ENCODE measurements at regions not wholly inside any gene's neighbourhood (a gene's known extent, or its start where the extent isn't known, plus 50 kb on each side); places are given as distances from the start of the nearest gene placed in this dataset.

DNA sequence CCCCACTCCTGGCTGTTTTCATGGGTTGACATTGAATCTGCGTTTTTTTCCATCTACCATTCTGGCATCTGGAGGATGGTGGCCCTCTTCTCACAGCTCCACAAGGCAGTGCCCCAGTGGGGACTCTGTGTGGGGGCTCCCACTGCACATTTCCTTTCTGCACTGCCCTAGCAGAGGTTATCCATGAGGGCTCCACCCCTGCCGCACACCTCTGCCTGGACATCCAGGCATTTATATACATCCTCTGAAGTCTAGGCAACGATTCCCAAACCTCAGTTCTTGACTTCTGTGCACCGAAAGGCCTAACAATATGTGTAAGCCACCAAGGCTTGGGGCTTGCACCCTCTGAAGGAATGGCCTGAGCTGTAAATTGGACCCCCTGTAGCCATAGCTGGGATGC is 147.9 kb upstream of the FMN2 start:
- TF ChIP-seq, protein P1, sequence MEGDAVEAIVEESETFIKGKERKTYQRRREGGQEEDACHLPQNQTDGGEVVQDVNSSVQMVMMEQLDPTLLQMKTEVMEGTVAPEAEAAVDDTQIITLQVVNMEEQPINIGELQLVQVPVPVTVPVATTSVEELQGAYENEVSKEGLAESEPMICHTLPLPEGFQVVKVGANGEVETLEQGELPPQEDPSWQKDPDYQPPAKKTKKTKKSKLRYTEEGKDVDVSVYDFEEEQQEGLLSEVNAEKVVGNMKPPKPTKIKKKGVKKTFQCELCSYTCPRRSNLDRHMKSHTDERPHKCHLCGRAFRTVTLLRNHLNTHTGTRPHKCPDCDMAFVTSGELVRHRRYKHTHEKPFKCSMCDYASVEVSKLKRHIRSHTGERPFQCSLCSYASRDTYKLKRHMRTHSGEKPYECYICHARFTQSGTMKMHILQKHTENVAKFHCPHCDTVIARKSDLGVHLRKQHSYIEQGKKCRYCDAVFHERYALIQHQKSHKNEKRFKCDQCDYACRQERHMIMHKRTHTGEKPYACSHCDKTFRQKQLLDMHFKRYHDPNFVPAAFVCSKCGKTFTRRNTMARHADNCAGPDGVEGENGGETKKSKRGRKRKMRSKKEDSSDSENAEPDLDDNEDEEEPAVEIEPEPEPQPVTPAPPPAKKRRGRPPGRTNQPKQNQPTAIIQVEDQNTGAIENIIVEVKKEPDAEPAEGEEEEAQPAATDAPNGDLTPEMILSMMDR (IDR thresholded peaks at IDR 0.05): no peak
- Histone ChIP-seq H3K9me3 (no peaks in the 10 kb centered on the region), H3K4me3 (no peak overlapping the region), H3K27ac (no peak overlapping the region), H3K4me1 (no peaks in the 10 kb centered on the region), H3K36me3 (no peaks in the 10 kb centered on the region), H3K27me3 (no peaks in the 10 kb centered on the region), H3K9ac (ENCODE audit: low read depth in 2 of 2, low read length in 2 of 2) (no peak overlapping the region)
- intact Hi-C loops (cut with DNase I): no loop called here
- no peak for DNase-seq

DNA sequence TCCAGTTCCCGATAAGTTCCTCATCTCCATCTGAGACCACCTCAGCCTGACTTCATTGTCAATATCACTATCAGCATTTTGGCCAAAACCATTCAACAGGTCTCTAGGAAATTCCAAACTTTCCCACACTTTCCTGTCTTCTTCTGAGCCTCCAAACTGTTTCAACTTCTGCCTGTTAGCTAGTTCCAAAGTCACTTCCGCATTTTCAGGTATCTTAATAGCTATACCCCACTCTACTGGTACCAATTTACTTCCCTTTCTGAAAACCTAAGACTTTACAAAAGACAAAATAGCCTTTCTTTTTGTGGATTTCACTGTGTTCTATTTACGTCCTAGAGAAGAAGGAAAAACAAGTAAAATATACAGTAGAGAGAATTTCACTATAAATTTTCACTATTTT is 147.0 kb upstream of the FMN2 start:
- intact Hi-C loops (cut with DNase I): no loop called here
- H3K27ac ChIP-seq: no peak overlapping the region
- TF ChIP-seq, protein P1 (IDR thresholded peaks at IDR 0.05): no peak
- H3K4me1 ChIP-seq: no peaks in the 10 kb centered on the region
- H3K36me3 ChIP-seq: no peaks in the 10 kb centered on the region
- H3K27me3 ChIP-seq: no peaks in the 10 kb centered on the region
- no peak for DNase-seq
- H3K4me3 ChIP-seq: no peak overlapping the region
- no peaks in the 10 kb centered on the region for H3K9me3 ChIP-seq
- no peak overlapping the region for H3K9ac ChIP-seq (ENCODE audit: low read depth in 2 of 2, low read length in 2 of 2)

DNA sequence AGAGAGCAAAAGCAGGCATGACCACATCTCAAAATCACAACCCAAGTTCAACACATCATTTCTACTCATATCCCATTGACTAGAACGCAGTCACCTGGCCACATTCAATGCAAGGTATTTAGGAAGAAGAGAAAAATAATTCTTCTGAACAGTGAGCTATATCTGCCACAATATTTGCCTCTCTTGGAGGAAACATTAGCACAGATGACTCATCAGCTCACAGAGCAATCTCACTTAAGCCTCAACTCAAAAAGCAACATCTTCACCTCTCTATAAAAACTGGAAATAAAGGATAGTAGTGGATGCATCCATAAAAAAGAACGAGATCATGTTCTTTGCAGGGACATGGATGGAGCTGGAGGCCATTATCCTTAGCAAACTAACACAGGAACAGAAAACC is 143.9 kb upstream of the FMN2 start:
- H3K4me1 ChIP-seq: no peaks in the 10 kb centered on the region
- H3K9me3 ChIP-seq: no peaks in the 10 kb centered on the region
- H3K4me3 ChIP-seq: no peak overlapping the region
- no peak overlapping the region for H3K27ac ChIP-seq
- no peak overlapping the region for H3K9ac ChIP-seq (ENCODE audit: low read depth in 2 of 2, low read length in 2 of 2)
- no peak for DNase-seq
- no peaks in the 10 kb centered on the region for H3K27me3 ChIP-seq
- TF ChIP-seq, protein P1 (IDR thresholded peaks at IDR 0.05): no peak
- intact Hi-C loops (cut with DNase I): no loop called here
- no peaks in the 10 kb centered on the region for H3K36me3 ChIP-seq

DNA sequence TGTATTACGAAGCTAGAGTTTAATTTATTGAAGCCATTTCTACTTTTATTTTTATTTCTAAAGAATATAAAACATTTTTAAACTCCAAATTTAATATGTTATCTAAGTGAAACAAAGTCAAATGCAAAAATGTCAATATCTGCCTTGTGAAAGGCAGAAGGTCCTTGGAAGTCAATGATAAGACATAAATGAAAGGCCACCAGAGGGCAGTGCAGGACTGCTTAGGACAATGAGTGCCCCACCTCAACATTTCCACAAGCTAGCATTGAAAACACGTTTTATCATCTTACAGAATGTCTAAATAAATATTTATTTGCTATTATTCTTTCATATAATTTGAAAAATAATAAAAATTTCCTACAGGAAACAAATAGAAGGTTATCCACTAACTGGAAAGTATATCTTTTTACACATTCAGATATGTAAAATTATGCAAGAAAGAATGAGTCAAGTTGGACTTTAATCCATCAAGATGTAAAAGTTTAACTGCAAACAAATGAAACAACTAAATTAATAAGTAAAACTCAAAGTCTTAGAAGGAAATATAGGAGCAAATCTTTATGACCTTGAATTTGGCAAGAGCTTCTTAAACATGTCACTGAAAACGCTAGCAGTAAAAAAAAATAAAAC is 140.1 kb upstream of the FMN2 start:
- Histone ChIP-seq H3K4me1 (no peaks in the 10 kb centered on the region), H3K27ac (no peak overlapping the region), H3K9ac (ENCODE audit: low read depth in 2 of 2, low read length in 2 of 2) (no peak overlapping the region), H3K9me3 (no peaks in the 10 kb centered on the region), H3K4me3 (no peak overlapping the region), H3K36me3 (no peaks in the 10 kb centered on the region), H3K27me3 (no peaks in the 10 kb centered on the region)
- intact Hi-C loops (cut with DNase I): loop anchor here (2.0 kb wide), 2 partner anchors 29 to 37 kb away; no protein-coding TSS in a partner anchor
- peak; percentile 73 for DNase-seq
- TF ChIP-seq, protein P1 (IDR thresholded peaks at IDR 0.05): peak; percentile 78

DNA sequence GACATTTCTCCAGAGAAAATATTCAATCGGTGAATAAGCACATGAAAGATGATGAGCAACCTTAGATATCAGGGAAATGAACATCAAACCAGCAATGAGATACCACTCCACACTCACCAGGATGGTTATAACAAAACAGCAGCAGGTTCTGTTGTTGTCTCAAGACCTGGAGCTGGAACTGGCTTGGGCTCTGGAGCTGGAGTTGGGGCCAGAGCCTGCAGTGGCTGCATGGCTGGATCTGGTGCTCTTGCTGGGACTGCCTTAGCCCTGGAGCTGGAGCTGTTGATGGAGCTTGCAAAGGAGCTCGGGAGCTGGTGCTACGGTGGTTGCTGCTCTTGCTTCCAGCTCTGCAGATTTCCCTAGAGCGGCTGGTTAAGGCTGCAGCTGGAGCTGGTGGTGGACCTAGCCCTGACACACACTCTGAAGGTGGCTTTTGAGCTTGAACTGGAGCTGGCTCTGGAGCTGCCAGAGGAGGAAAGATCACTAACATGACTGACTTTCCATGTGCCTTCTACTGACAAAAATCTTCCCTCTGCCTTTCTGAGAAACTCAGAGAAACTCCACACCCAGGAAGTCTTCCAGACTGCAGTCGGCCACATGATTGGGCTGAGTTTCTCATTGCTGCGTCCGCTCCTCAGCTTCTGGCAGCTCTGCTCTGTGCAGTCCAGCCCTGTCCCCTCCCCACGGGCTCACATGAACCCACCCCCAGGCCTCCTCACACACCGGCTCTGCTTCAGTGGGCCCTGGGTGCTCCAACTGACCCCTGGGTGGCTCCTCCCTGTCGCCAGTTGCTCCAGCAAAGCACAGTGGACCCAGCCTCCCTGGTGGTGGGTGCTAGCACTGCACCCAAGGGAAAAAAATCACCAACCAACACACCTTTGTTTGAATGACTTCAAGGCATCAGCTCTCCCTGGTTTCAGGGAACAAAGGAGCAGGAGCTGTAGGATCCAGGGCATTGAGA is 139.1 kb upstream of the FMN2 start:
- no peak for DNase-seq
- no peaks in the 10 kb centered on the region for H3K9me3 ChIP-seq
- H3K9ac ChIP-seq (ENCODE audit: low read depth in 2 of 2, low read length in 2 of 2): no peak overlapping the region
- no peak overlapping the region for H3K27ac ChIP-seq
- no peaks in the 10 kb centered on the region for H3K27me3 ChIP-seq
- no peaks in the 10 kb centered on the region for H3K4me1 ChIP-seq
- no peak overlapping the region for H3K4me3 ChIP-seq
- TF ChIP-seq, protein P1 (IDR thresholded peaks at IDR 0.05): peak; percentile 21
- no peaks in the 10 kb centered on the region for H3K36me3 ChIP-seq
- intact Hi-C loops (cut with DNase I): no loop called here

Data from colonic mucosa (tissue), 4 donors.